Glutamatergic neuron (in vitro differentiated cells): ENCODE measurements at regions not wholly inside any gene's neighbourhood (a gene's known extent, or its start where the extent isn't known, plus 50 kb on each side); places are given as distances from the start of the nearest gene placed in this dataset.

ENCODE experiments used
- DNase-seq: peaks from one replicate; pipeline ENCODE4 v3.0.0; 2022
- H3K27ac Mint-ChIP-seq: one replicate; pipeline ENCODE4 v1.8.0; 2020; ENCODE audit warnings: mild to moderate bottlenecking, mixed read lengths, inconsistent platforms; ENCODE audit not compliant: unreplicated experiment
- H3K27me3 Mint-ChIP-seq: one replicate; pipeline ENCODE4 v1.8.0; 2020; ENCODE audit warnings: mild to moderate bottlenecking, moderate library complexity, mixed read lengths, inconsistent platforms; ENCODE audit not compliant: unreplicated experiment
- H3K36me3 Mint-ChIP-seq: one replicate; pipeline ENCODE4 v1.8.0; 2020; ENCODE audit warnings: mild to moderate bottlenecking, mixed read lengths, inconsistent platforms; ENCODE audit not compliant: unreplicated experiment
- H3K4me1 Mint-ChIP-seq: one replicate; pipeline ENCODE4 v1.8.0; 2020; ENCODE audit warnings: mild to moderate bottlenecking, low read depth, mixed read lengths, inconsistent platforms; ENCODE audit not compliant: unreplicated experiment
- H3K4me3 Mint-ChIP-seq: one replicate; pipeline ENCODE4 v1.8.0; 2020; ENCODE audit warnings: mild to moderate bottlenecking, mixed read lengths, inconsistent platforms; ENCODE audit not compliant: unreplicated experiment
- H3K9me3 Mint-ChIP-seq: one replicate; pipeline ENCODE4 v1.8.0; 2020; ENCODE audit warnings: mild to moderate bottlenecking, moderate library complexity, mixed read lengths, inconsistent platforms; ENCODE audit not compliant: unreplicated experiment
- CTCF ChIP-seq: fragments of 200-600 bp; sonication (generic); IDR thresholded peaks from one replicate; pipeline ENCODE4 v1.5.0; 2021; ENCODE audit not compliant: partially characterized antibody, unreplicated experiment

GRCh38 chr14:71465316-71465715 is 466.9 kb upstream of the RGS6 start:
- Mint-ChIP-seq H3K4me1 (no peaks in the 10 kb centered on the region), H3K9me3 (peaks cover 6% of the 10 kb centered on the region), H3K27ac (no peak overlapping the region), H3K27me3 (no peaks in the 10 kb centered on the region), H3K36me3 (peaks cover 10% of the 10 kb centered on the region), H3K4me3 (no peak overlapping the region)
- TF ChIP-seq CTCF: no peak
- no peak for DNase-seq

DNA sequence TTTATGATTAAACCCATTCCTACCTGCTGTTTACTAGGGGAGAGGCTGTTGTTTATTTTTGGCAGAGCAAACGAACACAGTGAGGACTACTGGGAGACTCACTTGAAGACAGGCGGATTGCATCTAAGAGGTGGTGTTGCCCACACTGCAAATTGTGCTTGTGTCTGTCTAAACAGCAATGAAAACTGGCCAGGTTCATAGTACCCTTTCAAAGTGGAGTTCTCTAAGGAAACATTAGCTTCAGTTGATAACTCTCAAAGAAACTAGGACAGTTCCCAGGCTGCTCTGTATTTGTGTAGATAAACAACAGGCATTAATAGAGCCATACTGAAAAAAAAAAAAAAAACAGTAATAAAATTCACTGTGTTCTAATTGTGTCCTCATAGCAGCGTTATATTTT is 466.0 kb upstream of the RGS6 start:
- Mint-ChIP-seq H3K27me3 (no peaks in the 10 kb centered on the region), H3K36me3 (peaks cover 10% of the 10 kb centered on the region), H3K4me3 (no peak overlapping the region), H3K4me1 (no peaks in the 10 kb centered on the region), H3K27ac (no peak overlapping the region), H3K9me3 (peaks cover 6% of the 10 kb centered on the region)
- no peak for DNase-seq
- no peak for TF ChIP-seq CTCF

- no peak overlapping the region for H3K27ac Mint-ChIP-seq
Measured at GRCh38 chr14:71466946-71467345, 465.3 kb upstream of the RGS6 start.

DNA sequence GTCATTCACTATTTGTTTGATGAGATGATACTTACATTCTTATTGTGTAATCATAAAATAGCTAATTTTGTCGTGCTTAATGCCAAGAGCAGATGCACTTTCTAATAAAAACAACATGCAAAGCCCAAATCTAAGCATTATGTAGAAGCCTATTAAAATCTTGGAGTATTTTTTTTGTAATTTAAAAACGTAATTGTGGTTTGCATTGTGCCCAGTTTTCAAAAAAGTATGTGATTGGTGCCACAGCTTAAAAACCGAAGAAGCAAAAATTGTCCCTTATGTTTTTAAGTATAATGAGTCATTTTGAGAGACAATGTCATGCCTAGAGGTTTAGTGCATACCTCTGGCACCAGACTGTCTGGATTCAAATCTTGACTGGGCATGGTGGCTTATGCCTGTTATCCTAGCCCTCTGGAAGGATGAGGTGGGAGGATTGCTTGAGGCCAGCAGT is 464.8 kb upstream of the RGS6 start:
- H3K27ac Mint-ChIP-seq: no peak overlapping the region
- TF ChIP-seq CTCF: no peak
- no peak for DNase-seq
- no peaks in the 10 kb centered on the region for H3K4me1 Mint-ChIP-seq
- peaks cover 6% of the 10 kb centered on the region for H3K9me3 Mint-ChIP-seq
- H3K4me3 Mint-ChIP-seq: no peak overlapping the region
- peaks cover 10% of the 10 kb centered on the region for H3K36me3 Mint-ChIP-seq
- no peaks in the 10 kb centered on the region for H3K27me3 Mint-ChIP-seq

More at GRCh38 chr14:71466946-71467345, 465.3 kb upstream of the RGS6 start:
- DNase-seq: no peak
- Mint-ChIP-seq H3K4me3 (no peak overlapping the region), H3K9me3 (peaks cover 6% of the 10 kb centered on the region), H3K4me1 (no peaks in the 10 kb centered on the region), H3K27me3 (no peaks in the 10 kb centered on the region), H3K36me3 (peaks cover 10% of the 10 kb centered on the region)
- TF ChIP-seq CTCF: no peak

DNA sequence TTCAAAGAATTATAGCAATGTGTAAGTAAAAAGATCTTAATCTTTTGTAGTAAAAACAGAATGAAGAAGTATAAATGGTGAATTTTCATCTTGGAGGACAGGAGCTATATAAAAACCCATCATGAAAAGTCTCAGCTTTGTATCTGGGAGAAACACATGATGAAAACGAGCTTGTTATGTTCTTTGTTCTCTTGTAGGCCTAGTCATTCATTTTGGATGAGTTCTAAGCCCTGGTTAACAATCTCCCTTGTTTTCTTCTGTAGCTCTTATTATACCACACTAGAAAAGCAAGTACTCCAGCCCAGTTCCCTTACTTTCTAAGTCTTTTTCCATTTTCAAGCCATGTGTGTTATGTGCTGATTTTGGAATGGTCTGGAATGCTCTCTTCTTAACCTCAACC is 463.5 kb upstream of the RGS6 start:
- Mint-ChIP-seq H3K9me3 (peaks cover 5% of the 10 kb centered on the region), H3K27me3 (no peaks in the 10 kb centered on the region), H3K4me1 (no peaks in the 10 kb centered on the region), H3K4me3 (no peak overlapping the region), H3K36me3 (peaks cover 4% of the 10 kb centered on the region), H3K27ac (no peak overlapping the region)
- TF ChIP-seq CTCF: no peak
- DNase-seq: no peak
